MM.1S (cell line): ENCODE measurements at regions not wholly inside any gene's neighbourhood (a gene's known extent, or its start where the extent isn't known, plus 50 kb on each side); places are given as distances from the start of the nearest gene placed in this dataset.

ENCODE experiments used
- DNase-seq: peaks from one replicate; pipeline ENCODE4 v3.0.0-alpha.2; 2015
- H2AFZ ChIP-seq: fragments of 300-600 bp; sonication (generic); 2 replicates; pipeline ENCODE4 v1.6.0; 2016; ENCODE audit warnings: antibody characterized with exemption, low read length
- H3F3A ChIP-seq: fragments of 300-600 bp; sonication (generic); 2 replicates; pipeline ENCODE4 v1.6.1; 2016; ENCODE audit warnings: mild to moderate bottlenecking, antibody characterized with exemption, low read length, moderate library complexity, mixed read lengths; ENCODE audit not compliant: insufficient read depth
- H3K27ac ChIP-seq: fragments of 300-600 bp; sonication (generic); 2 replicates; pipeline ENCODE4 v1.5.1; 2016; ENCODE audit warnings: mild to moderate bottlenecking, low read length
- H3K27me3 ChIP-seq: fragments of 300-600 bp; sonication (generic); replicated peaks from 2 replicates; pipeline ENCODE4 v1.6.0; 2016; ENCODE audit warnings: low read length; ENCODE audit not compliant: insufficient read depth
- H3K36me3 ChIP-seq: fragments of 300-600 bp; sonication (generic); replicated peaks from 2 replicates; pipeline ENCODE4 v1.6.1; 2016; ENCODE audit warnings: mild to moderate bottlenecking, low read length, mixed read lengths; ENCODE audit not compliant: insufficient read depth
- H3K4me1 ChIP-seq: fragments of 300-600 bp; sonication (generic); 2 replicates; pipeline ENCODE4 v1.6.1; 2016; ENCODE audit warnings: low read length, mixed read lengths
- H3K4me2 ChIP-seq: fragments of 300-600 bp; sonication (generic); 2 replicates; pipeline ENCODE4 v1.6.0; 2016; ENCODE audit warnings: low read depth, low read length
- H3K4me3 ChIP-seq: fragments of 300-600 bp; sonication (generic); 2 replicates; pipeline ENCODE4 v1.5.1; 2016; ENCODE audit warnings: low read length, mixed read lengths
- H3K79me2 ChIP-seq: fragments of 300-600 bp; sonication (generic); 2 replicates; pipeline ENCODE4 v1.6.1; 2016; ENCODE audit warnings: mixed run types, low read length, mixed read lengths
- H3K9ac ChIP-seq: fragments of 300-600 bp; sonication (generic); 2 replicates; pipeline ENCODE4 v1.6.1; 2016; ENCODE audit warnings: low read length, mixed read lengths
- H3K9me2 ChIP-seq: fragments of 300-600 bp; sonication (generic); replicated peaks from 2 replicates; pipeline ENCODE4 v1.6.1; 2016; ENCODE audit warnings: mild to moderate bottlenecking, low read length, mixed read lengths; ENCODE audit not compliant: insufficient read depth
- H3K9me3 ChIP-seq: fragments of 300-600 bp; sonication (generic); replicated peaks from 2 replicates; pipeline ENCODE4 v1.6.1; 2016; ENCODE audit warnings: mild to moderate bottlenecking, low read length, mixed read lengths; ENCODE audit not compliant: insufficient read depth
- H4K20me1 ChIP-seq: fragments of 300-600 bp; sonication (generic); 2 replicates; pipeline ENCODE4 v1.6.1; 2016; ENCODE audit warnings: mild to moderate bottlenecking, low read length, moderate library complexity, mixed read lengths; ENCODE audit not compliant: insufficient read depth
- CTCF ChIP-seq: fragments of 300-600 bp; sonication (generic); IDR thresholded peaks from 2 replicates; pipeline ENCODE4 v1.5.1; 2016; ENCODE audit warnings: antibody characterized with exemption, low read length, mixed read lengths
- EZH2 ChIP-seq: fragments of 300-600 bp; sonication (generic); optimal IDR thresholded peaks from 2 replicates; pipeline ENCODE3; 2017; ENCODE audit warnings: low read depth, mild to moderate bottlenecking, antibody characterized with exemption, low read length, mixed read lengths
- EZH2phosphoT487 ChIP-seq: fragments of 300-600 bp; sonication (generic); IDR thresholded peaks from 2 replicates; pipeline ENCODE4 v1.6.1; 2018; ENCODE audit warnings: antibody characterized with exemption, low read length

GRCh38 chr12:114957225-114957624, 273.2 kb upstream of the TBX3 start:
- Histone ChIP-seq H3F3A (no peaks in the 10 kb centered on the region), H3K9me3 (no peaks in the 10 kb centered on the region), H3K36me3 (no peaks in the 10 kb centered on the region), H3K4me3 (no peak overlapping the region), H3K4me1 (no peaks in the 10 kb centered on the region), H3K79me2 (no peaks in the 10 kb centered on the region), H3K4me2 (no peak overlapping the region), H3K9ac (no peak overlapping the region), H3K9me2 (no peaks in the 10 kb centered on the region), H2AFZ (no peak overlapping the region), H4K20me1 (no peaks in the 10 kb centered on the region), H3K27ac (no peak overlapping the region), H3K27me3 (no peaks in the 10 kb centered on the region)
- no peak for TF ChIP-seq CTCF
- TF ChIP-seq EZH2phosphoT487 = no peak
- no peak for TF ChIP-seq EZH2
- no peak for DNase-seq

- Histone ChIP-seq H3F3A (no peaks in the 10 kb centered on the region), H3K9ac (no peak overlapping the region), H3K9me2 (no peaks in the 10 kb centered on the region), H3K4me3 (no peak overlapping the region), H3K27ac (no peak overlapping the region), H3K9me3 (no peaks in the 10 kb centered on the region), H3K36me3 (no peaks in the 10 kb centered on the region), H4K20me1 (no peaks in the 10 kb centered on the region), H3K4me2 (no peak overlapping the region), H3K79me2 (no peaks in the 10 kb centered on the region), H3K27me3 (no peaks in the 10 kb centered on the region), H2AFZ (no peak overlapping the region), H3K4me1 (no peaks in the 10 kb centered on the region)
- TF ChIP-seq CTCF = no peak
- TF ChIP-seq EZH2phosphoT487 = no peak
- TF ChIP-seq EZH2 = no peak
- DNase-seq = no peak
These were observed 271.5 kb upstream of the TBX3 start for GRCh38 chr12:114955414-114956014.

GRCh38 chr12:114954511-114955055, 270.6 kb upstream of the TBX3 start:
- TF ChIP-seq EZH2phosphoT487 (no peak), CTCF (no peak), EZH2 (no peak)
- Histone ChIP-seq H3F3A (no peaks in the 10 kb centered on the region), H3K4me3 (no peak overlapping the region), H3K4me1 (no peaks in the 10 kb centered on the region), H3K36me3 (no peaks in the 10 kb centered on the region), H3K9me2 (no peaks in the 10 kb centered on the region), H3K9me3 (no peaks in the 10 kb centered on the region), H3K4me2 (no peak overlapping the region), H3K79me2 (no peaks in the 10 kb centered on the region), H4K20me1 (no peaks in the 10 kb centered on the region), H2AFZ (no peak overlapping the region), H3K27me3 (no peaks in the 10 kb centered on the region), H3K9ac (no peak overlapping the region), H3K27ac (no peak overlapping the region)
- DNase-seq = no peak
